ENCODE measurements at regions not wholly inside any gene's neighbourhood (a gene's known extent, or its start where the extent isn't known, plus 50 kb on each side); places are given as distances from the start of the nearest gene placed in this dataset.

GRCh38 chr10:28397229-28397628 is 94.4 kb upstream of the MPP7 start:
- intact Hi-C loops (cut with micrococcal nuclease), result no loop called here
- no peak overlapping the region for H3K9ac ChIP-seq (ENCODE audit: low read length)
- POLR2A ChIA-PET, result no interaction called here
- no peak for ATAC-seq
- no peak overlapping the region for H3K4me2 ChIP-seq (ENCODE audit: low read length)
- no peaks in the 10 kb centered on the region for H3K79me2 ChIP-seq (ENCODE audit: insufficient read depth, low read length)
- no peaks in the 10 kb centered on the region for H3K36me3 ChIP-seq (ENCODE audit: control insufficient read depth in 1 of 2, insufficient read depth in 2 of 2, low read length in 2 of 2)
- TF ChIP-seq POLR2A (IDR thresholded peaks at IDR 0.05; ENCODE audit: borderline replicate concordance, extremely low read depth, insufficient read depth, insufficient read length) (no peak), SRF (IDR thresholded peaks at IDR 0.05; ENCODE audit: low read depth) (no peak), RAD21 (IDR thresholded peaks at IDR 0.05; ENCODE audit: low read depth) (no peak), ZFX (IDR thresholded peaks at IDR 0.05) (no peak), EZH2 (IDR thresholded peaks at IDR 0.05) (no peak), REST (IDR thresholded peaks at IDR 0.05; ENCODE audit: low read depth) (no peak), CBX3 (IDR thresholded peaks at IDR 0.05; ENCODE audit: low read depth) (no peak)
- no peaks in the 10 kb centered on the region for H3K27me3 ChIP-seq (ENCODE audit: insufficient read depth, low read length)
- H2AFZ ChIP-seq (ENCODE audit: low read depth, low read length, poor library complexity, severe bottlenecking), result no peak overlapping the region
- H3K27ac ChIP-seq (ENCODE audit: low read depth, low read length), result no peak overlapping the region
- no peaks in the 10 kb centered on the region for H4K20me1 ChIP-seq (ENCODE audit: insufficient read depth)
- RAD21 ChIA-PET (ENCODE audit: low non-redundant PET in 1 of 2, low total read pairs in 2 of 2, uncharacterized antibody in 2 of 2, unreplicated experiment in 2 of 2), result no interaction called here
- no peak overlapping the region for H3K4me3 ChIP-seq (replicated peaks in 1 of 2; ENCODE audit: low read depth in 1 of 2, low read length in 2 of 2)
- CTCF ChIA-PET, result no interaction called here
- no peak for DNase-seq (ENCODE audit: low read depth, low spot score)
- H3K4me1 ChIP-seq (ENCODE audit: control insufficient read depth in 1 of 2, insufficient read depth in 2 of 2, low read length in 2 of 2), result peaks cover 18 to 29% of the 10 kb centered on the region in 2 experiments; a peak in 3 of 4 replicates
- BruUV-seq (replicated peaks), result no TSS peak
- H3K9me2 ChIP-seq (ENCODE audit: insufficient read depth), result no peaks in the 10 kb centered on the region
- no peaks in the 10 kb centered on the region for H3K9me3 ChIP-seq (ENCODE audit: control insufficient read depth in 1 of 2, insufficient read depth in 1 of 2, low read depth in 1 of 2, low read length in 2 of 2)

- Histone ChIP-seq H3K9ac (ENCODE audit: low read length) (no peak overlapping the region), H3K79me2 (ENCODE audit: insufficient read depth, low read length) (no peaks in the 10 kb centered on the region), H3K4me2 (ENCODE audit: low read length) (no peak overlapping the region), H3K9me3 (ENCODE audit: control insufficient read depth in 1 of 2, insufficient read depth in 1 of 2, low read depth in 1 of 2, low read length in 2 of 2) (no peaks in the 10 kb centered on the region), H4K20me1 (ENCODE audit: insufficient read depth) (no peaks in the 10 kb centered on the region), H3K4me3 (replicated peaks in 1 of 2; ENCODE audit: low read depth in 1 of 2, low read length in 2 of 2) (no peak overlapping the region), H3K27me3 (ENCODE audit: insufficient read depth, low read length) (no peaks in the 10 kb centered on the region), H3K27ac (ENCODE audit: low read depth, low read length) (no peak overlapping the region), H2AFZ (ENCODE audit: low read depth, low read length, poor library complexity, severe bottlenecking) (no peak overlapping the region), H3K9me2 (ENCODE audit: insufficient read depth) (no peaks in the 10 kb centered on the region), H3K36me3 (ENCODE audit: control insufficient read depth in 1 of 2, insufficient read depth in 2 of 2, low read length in 2 of 2) (no peaks in the 10 kb centered on the region), H3K4me1 (ENCODE audit: control insufficient read depth in 1 of 2, insufficient read depth in 2 of 2, low read length in 2 of 2) (peaks cover 11 to 23% of the 10 kb centered on the region in 2 experiments; a peak in 3 of 4 replicates)
- intact Hi-C loops (cut with micrococcal nuclease), result no loop called here
- POLR2A ChIA-PET, result no interaction called here
- CTCF ChIA-PET, result no interaction called here
- DNase-seq (ENCODE audit: low read depth, low spot score) (no peak), ATAC-seq (no peak)
- no TSS peak for BruUV-seq (replicated peaks)
- RAD21 ChIA-PET (ENCODE audit: low non-redundant PET in 1 of 2, low total read pairs in 2 of 2, uncharacterized antibody in 2 of 2, unreplicated experiment in 2 of 2), result no interaction called here
- TF ChIP-seq SP1 (IDR thresholded peaks at IDR 0.05; ENCODE audit: low read depth) (no peak), FOSL1 (IDR thresholded peaks at IDR 0.05; ENCODE audit: low read depth) (no peak), ZNF274 (IDR thresholded peaks at IDR 0.05; ENCODE audit: low read depth, low read length) (no peak), POLR2AphosphoS5 (IDR thresholded peaks at IDR 0.05; ENCODE audit: low read depth, low read length) (no peak), ZFX (IDR thresholded peaks at IDR 0.05) (no peak), CTCF (IDR thresholded peaks at IDR 0.05 in 2 of 3, conservative IDR thresholded peaks at IDR 0.05 in 1 of 3; ENCODE audit: borderline replicate concordance in 1 of 3, insufficient read depth in 1 of 3, low read depth in 2 of 3, low read length in 2 of 3) (no peak), YY1 (IDR thresholded peaks at IDR 0.05; ENCODE audit: extremely low read depth, insufficient replicate concordance, low read depth, low read length) (no peak), RAD21 (IDR thresholded peaks at IDR 0.05; ENCODE audit: low read depth) (no peak), JUND (IDR thresholded peaks at IDR 0.05) (no peak)
These were observed 97.3 kb upstream of the MPP7 start for GRCh38 chr10:28400176-28400575.
